Chondrocyte (in vitro differentiated cells): ENCODE measurements at regions not wholly inside any gene's neighbourhood (a gene's known extent, or its start where the extent isn't known, plus 50 kb on each side); places are given as distances from the start of the nearest gene placed in this dataset.
A peak's percentile ranks its signal among the peaks of the same experiment; 100 is the strongest.

ENCODE experiments used
- DNase-seq: peaks from one replicate; pipeline ENCODE4 v3.0.0; 2021; ENCODE audit warnings: mixed read lengths, low spot score
- H3K27ac Mint-ChIP-seq: one replicate; pipeline ENCODE4 v1.8.0; 2021; ENCODE audit warnings: mild to moderate bottlenecking, moderate library complexity, mixed read lengths; ENCODE audit not compliant: unreplicated experiment
- H3K27me3 Mint-ChIP-seq: 2 replicates; pipeline ENCODE4 v1.8.0; 2021; ENCODE audit warnings: low read depth, mixed read lengths
- H3K36me3 Mint-ChIP-seq: 2 replicates; pipeline ENCODE4 v1.8.0; 2021; ENCODE audit warnings: low read depth, mixed read lengths
- H3K4me1 Mint-ChIP-seq: 2 replicates; pipeline ENCODE4 v1.8.0; 2021; ENCODE audit warnings: low read depth, mild to moderate bottlenecking, mixed read lengths
- H3K4me3 Mint-ChIP-seq: one replicate; pipeline ENCODE4 v1.8.0; 2021; ENCODE audit warnings: mild to moderate bottlenecking, moderate library complexity, mixed read lengths; ENCODE audit not compliant: unreplicated experiment
- H3K9me3 Mint-ChIP-seq: 2 replicates; pipeline ENCODE4 v1.8.0; 2021; ENCODE audit warnings: low read depth, mixed read lengths
- TF ChIP-seq, protein P1 (sequence below): fragments of 200-600 bp; sonication (generic); IDR thresholded peaks from 2 replicates; pipeline ENCODE4 v1.5.0; 2021; ENCODE audit warnings: antibody characterized with exemption, mild to moderate bottlenecking, moderate library complexity

DNA sequence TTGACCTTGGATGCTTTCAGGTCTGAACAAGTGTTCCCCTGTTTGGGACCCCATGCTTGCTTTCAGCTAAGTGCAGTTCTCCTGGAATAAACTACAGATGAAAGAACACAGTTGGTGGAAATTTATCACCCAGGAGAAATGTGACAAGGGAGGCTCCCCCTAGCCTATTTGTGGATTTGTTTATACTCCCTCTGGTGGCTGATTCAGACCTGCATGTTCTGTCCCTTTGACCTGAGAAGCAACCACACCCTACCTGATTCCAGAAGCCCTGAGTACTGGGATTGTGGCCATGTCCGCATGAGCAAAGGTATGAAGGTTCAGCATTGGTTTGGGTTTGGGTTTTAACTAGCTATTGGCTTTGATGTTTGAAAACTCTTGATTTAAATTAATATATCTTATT is 440.9 kb downstream of the MID1IP1 start:
- H3K4me3 Mint-ChIP-seq: no peak overlapping the region
- H3K27me3 Mint-ChIP-seq: peaks cover 2% of the 10 kb centered on the region

DNA sequence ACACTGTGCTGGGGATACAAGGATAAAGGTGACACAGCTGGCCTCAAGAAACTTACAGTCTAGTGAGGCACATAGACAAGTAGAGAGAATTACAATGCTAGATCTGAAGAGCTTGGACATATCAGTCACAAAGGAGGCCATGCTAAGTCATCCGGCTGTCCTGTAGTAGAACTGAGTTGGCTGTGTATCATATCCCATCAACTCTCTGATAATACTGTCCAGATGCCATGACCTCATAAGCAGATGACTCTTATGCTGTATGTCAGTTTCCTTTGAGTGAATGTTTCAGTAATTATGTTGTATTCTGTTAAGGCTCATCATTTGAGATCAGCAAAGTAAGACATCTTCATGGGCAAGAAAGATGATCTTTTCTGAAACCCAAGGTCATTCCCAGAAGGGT is 442.9 kb downstream of the MID1IP1 start:
- peaks cover 4% of the 10 kb centered on the region for H3K27me3 Mint-ChIP-seq
- no peak for DNase-seq
- H3K27ac Mint-ChIP-seq: no peak overlapping the region
- H3K4me3 Mint-ChIP-seq: no peak overlapping the region
- H3K9me3 Mint-ChIP-seq: peaks cover 2% of the 10 kb centered on the region
- H3K4me1 Mint-ChIP-seq: no peaks in the 10 kb centered on the region
- no peaks in the 10 kb centered on the region for H3K36me3 Mint-ChIP-seq
- TF ChIP-seq, protein P1, sequence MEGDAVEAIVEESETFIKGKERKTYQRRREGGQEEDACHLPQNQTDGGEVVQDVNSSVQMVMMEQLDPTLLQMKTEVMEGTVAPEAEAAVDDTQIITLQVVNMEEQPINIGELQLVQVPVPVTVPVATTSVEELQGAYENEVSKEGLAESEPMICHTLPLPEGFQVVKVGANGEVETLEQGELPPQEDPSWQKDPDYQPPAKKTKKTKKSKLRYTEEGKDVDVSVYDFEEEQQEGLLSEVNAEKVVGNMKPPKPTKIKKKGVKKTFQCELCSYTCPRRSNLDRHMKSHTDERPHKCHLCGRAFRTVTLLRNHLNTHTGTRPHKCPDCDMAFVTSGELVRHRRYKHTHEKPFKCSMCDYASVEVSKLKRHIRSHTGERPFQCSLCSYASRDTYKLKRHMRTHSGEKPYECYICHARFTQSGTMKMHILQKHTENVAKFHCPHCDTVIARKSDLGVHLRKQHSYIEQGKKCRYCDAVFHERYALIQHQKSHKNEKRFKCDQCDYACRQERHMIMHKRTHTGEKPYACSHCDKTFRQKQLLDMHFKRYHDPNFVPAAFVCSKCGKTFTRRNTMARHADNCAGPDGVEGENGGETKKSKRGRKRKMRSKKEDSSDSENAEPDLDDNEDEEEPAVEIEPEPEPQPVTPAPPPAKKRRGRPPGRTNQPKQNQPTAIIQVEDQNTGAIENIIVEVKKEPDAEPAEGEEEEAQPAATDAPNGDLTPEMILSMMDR: no peak

More for the DNA sequence above, 440.9 kb downstream of the MID1IP1 start:
- no peak for DNase-seq
- peaks cover 12% of the 10 kb centered on the region for H3K9me3 Mint-ChIP-seq
- no peaks in the 10 kb centered on the region for H3K4me1 Mint-ChIP-seq
- TF ChIP-seq, protein P1: peak; percentile 61
- no peaks in the 10 kb centered on the region for H3K36me3 Mint-ChIP-seq
- no peak overlapping the region for H3K27ac Mint-ChIP-seq

DNA sequence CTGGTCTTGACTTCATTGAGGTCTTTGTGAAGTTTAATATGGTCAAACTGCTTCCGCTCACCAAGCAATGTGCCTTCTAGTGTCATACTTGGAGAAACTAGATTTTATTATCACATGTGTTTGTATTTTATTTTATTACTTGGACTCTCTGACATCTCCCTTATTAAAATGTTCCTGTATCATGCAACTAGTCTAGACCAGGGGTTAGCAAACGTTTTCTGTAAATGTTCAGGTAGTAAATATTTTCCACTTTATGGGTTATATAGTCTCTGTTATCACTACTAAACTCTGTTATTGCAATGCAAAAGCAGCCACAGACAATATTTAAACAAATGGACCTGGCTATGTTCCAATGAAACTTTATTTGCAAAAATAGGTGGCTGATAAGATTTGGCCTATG is 443.8 kb downstream of the MID1IP1 start:
- Mint-ChIP-seq H3K27me3 (peaks cover 4% of the 10 kb centered on the region), H3K27ac (no peak overlapping the region), H3K9me3 (peaks cover 2% of the 10 kb centered on the region)

DNA sequence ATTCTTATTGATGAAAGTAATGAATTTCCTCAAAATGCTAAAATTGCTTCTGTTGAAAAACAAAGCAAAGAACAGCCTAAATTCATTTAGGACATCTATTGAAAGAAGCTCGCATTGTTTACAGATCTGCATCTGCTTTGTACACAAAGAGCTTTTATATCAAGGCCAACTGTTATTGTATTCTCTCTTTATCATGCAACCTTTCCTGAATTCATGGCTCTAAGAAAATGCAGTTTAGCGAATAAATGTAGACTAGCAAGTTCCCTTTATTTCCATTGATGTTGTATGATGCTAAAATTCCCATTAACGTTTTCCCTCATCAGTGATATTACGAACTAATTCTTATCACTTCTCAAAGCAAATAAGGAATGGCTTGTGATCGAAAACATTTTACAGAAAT is 446.3 kb downstream of the MID1IP1 start:
- H3K36me3 Mint-ChIP-seq: no peaks in the 10 kb centered on the region
- TF ChIP-seq, protein P1: no peak
- H3K4me1 Mint-ChIP-seq: no peaks in the 10 kb centered on the region
- peaks cover 6% of the 10 kb centered on the region for H3K9me3 Mint-ChIP-seq
- no peak for DNase-seq
- H3K27ac Mint-ChIP-seq: no peak overlapping the region
- H3K4me3 Mint-ChIP-seq: no peak overlapping the region
- H3K27me3 Mint-ChIP-seq: peaks cover 2% of the 10 kb centered on the region

More for the DNA sequence above, 443.8 kb downstream of the MID1IP1 start:
- H3K4me3 Mint-ChIP-seq: no peak overlapping the region
- no peak for DNase-seq
- H3K36me3 Mint-ChIP-seq: no peaks in the 10 kb centered on the region
- TF ChIP-seq, protein P1: no peak
- no peaks in the 10 kb centered on the region for H3K4me1 Mint-ChIP-seq

DNA sequence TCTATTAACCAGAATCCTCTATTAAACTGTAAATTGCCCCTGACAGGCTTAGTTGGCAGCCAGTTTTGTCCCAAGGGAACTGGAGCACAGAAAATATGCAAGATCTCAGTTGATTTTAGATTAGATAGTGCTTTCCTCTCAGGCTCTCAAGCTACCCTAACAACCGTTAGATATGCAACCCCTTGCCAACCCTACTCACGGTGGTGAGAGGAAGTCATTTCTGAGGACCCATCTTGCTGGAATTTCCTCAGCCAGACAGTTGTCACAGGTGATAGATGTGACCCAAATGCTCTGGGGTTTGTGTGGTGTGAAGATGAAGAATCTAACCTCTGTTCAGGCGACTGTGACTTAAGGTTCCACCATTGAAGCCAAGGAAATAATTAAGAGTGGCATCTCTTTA is 447.1 kb downstream of the MID1IP1 start:
- TF ChIP-seq, protein P1: no peak
- Mint-ChIP-seq H3K4me1 (no peaks in the 10 kb centered on the region), H3K9me3 (peaks cover 12% of the 10 kb centered on the region), H3K27me3 (peaks cover 2% of the 10 kb centered on the region), H3K36me3 (no peaks in the 10 kb centered on the region), H3K27ac (no peak overlapping the region), H3K4me3 (no peak overlapping the region)
- no peak for DNase-seq
